OCI-LY7 (cell line): ENCODE measurements at regions not wholly inside any gene's neighbourhood (a gene's known extent, or its start where the extent isn't known, plus 50 kb on each side); places are given as distances from the start of the nearest gene placed in this dataset.
"Not testable (repeated sequence)": the region's sequence is repeated elsewhere in the genome, so short reads cannot be mapped to it uniquely, and the experiment has no call there.

Experiments used
- BruUV-seq: library from RNA; stranded (reverse); fragments of 400-500 nt; replicated peaks from 2 replicates; lab custom pipeline; 2021; lab: Mats Ljungman, UMichigan
- CTCF ChIA-PET: fragments of 300-600 bp; sonication (Branson Sonifier 250); formaldehyde crosslinking; loops from one replicate; lab custom pipeline; 2022; ENCODE audit warnings: antibody characterized with exemption; ENCODE audit not compliant: unreplicated experiment; lab: Charles Lee
- POLR2A ChIA-PET: fragments of 300-600 bp; sonication (Branson Sonifier 250); formaldehyde crosslinking; loops from one replicate; lab custom pipeline; 2022; ENCODE audit warnings: antibody characterized with exemption; lab: Charles Lee
- DNase-seq: peaks from one replicate; pipeline ENCODE4 v3.0.0-alpha.2; 2015; ENCODE audit warnings: low spot score
- H2AFZ ChIP-seq: fragments of 200-600 bp; sonication (generic), shearing (Covaris generic); 2 replicates; pipeline ENCODE4 v1.6.1; 2014; ENCODE audit warnings: mild to moderate bottlenecking, antibody characterized with exemption, low read length, moderate library complexity
- H3K27ac ChIP-seq: fragments of 200-600 bp; sonication (generic); 2 replicates; pipeline ENCODE4 v1.5.1; 2014; ENCODE audit warnings: mixed run types, low read depth, mild to moderate bottlenecking, moderate library complexity, low read length, inconsistent platforms; ENCODE audit not compliant: poor library complexity, severe bottlenecking
- H3K36me3 ChIP-seq: fragments of 200-600 bp; sonication (generic); 2 replicates; pipeline ENCODE4 v1.6.1; 2014; ENCODE audit warnings: mild to moderate bottlenecking, antibody characterized with exemption, low read length, moderate library complexity, mixed read lengths; ENCODE audit not compliant: insufficient read depth
- H3K4me1 ChIP-seq: fragments of 200-600 bp; sonication (generic); 2 replicates; pipeline ENCODE4 v1.5.1; 2014; ENCODE audit warnings: mild to moderate bottlenecking, low read length; ENCODE audit not compliant: insufficient read depth, poor library complexity, severe bottlenecking
- H3K4me2 ChIP-seq: fragments of 200-600 bp; sonication (generic); 2 replicates; pipeline ENCODE4 v1.6.1; 2014; ENCODE audit warnings: mild to moderate bottlenecking, low read length
- H3K4me3 ChIP-seq: fragments of 200-600 bp; sonication (generic); 2 replicates; pipeline ENCODE4 v1.5.1; 2014; ENCODE audit warnings: mild to moderate bottlenecking, low read depth, low read length; ENCODE audit not compliant: poor library complexity, severe bottlenecking
- H3K79me2 ChIP-seq: fragments of 200-600 bp; sonication (generic); 2 replicates; pipeline ENCODE4 v1.6.1; 2016; ENCODE audit warnings: low read depth, mild to moderate bottlenecking, low read length, moderate library complexity, mixed read lengths; ENCODE audit not compliant: insufficient read depth
- H3K9me2 ChIP-seq: fragments of 200-600 bp; sonication (generic); 2 replicates; pipeline ENCODE4 v1.6.1; 2016; ENCODE audit warnings: mild to moderate bottlenecking, low read length, mixed read lengths; ENCODE audit not compliant: insufficient read depth
- H3K9me3 ChIP-seq: fragments of 200-600 bp; sonication (generic); 2 replicates; pipeline ENCODE4 v1.6.1; 2014; ENCODE audit warnings: mild to moderate bottlenecking, mixed run types, low read length, mixed read lengths
- H4K20me1 ChIP-seq: fragments of 200-600 bp; sonication (generic); 2 replicates; pipeline ENCODE4 v1.6.1; 2014; ENCODE audit warnings: mild to moderate bottlenecking, antibody characterized with exemption, low read length, moderate library complexity, mixed read lengths; ENCODE audit not compliant: insufficient read depth
- CTCF ChIP-seq: fragments of 200-600 bp; sonication (generic); conservative IDR thresholded peaks from 2 replicates; pipeline ENCODE4 v1.5.1; 2014; ENCODE audit warnings: mild to moderate bottlenecking, antibody characterized with exemption, low read length, moderate library complexity, mixed read lengths
- EZH2phosphoT487 ChIP-seq: fragments of 200-600 bp; sonication (generic); IDR thresholded peaks from 2 replicates; pipeline ENCODE4 v1.6.1; 2018; ENCODE audit warnings: low read depth, borderline replicate concordance, mild to moderate bottlenecking, mixed run types, antibody characterized with exemption, low read length, moderate library complexity, mixed read lengths
- intact Hi-C: fragments of 100-400 bp; cut with micrococcal nuclease; formaldehyde crosslinking; loops from one replicate; pipeline ENCODE4 v1.10.0; 2022; ENCODE audit not compliant: unreplicated experiment

GRCh38 chr4:101643186-101643837 is 147.2 kb upstream of the BANK1 start:
- TF ChIP-seq CTCF = no peak
- no peak for TF ChIP-seq EZH2phosphoT487
- no peaks in the 10 kb centered on the region for H3K4me1 ChIP-seq
- H3K4me3 ChIP-seq = no peak overlapping the region
- H3K9me3 ChIP-seq = no peaks in the 10 kb centered on the region
- H3K4me2 ChIP-seq = no peak overlapping the region
- DNase-seq = no peak
- intact Hi-C loops = no loop called here
- H3K9me2 ChIP-seq = no peaks in the 10 kb centered on the region
- POLR2A ChIA-PET = interaction anchor here (0.6 to 1.2 kb wide), 4 partner anchors 64 to 583 kb away, joined by 3 to 4 read pairs (median 3); no protein-coding TSS in a partner anchor
- H4K20me1 ChIP-seq = no peaks in the 10 kb centered on the region
- CTCF ChIA-PET = interaction anchor here (0.6 kb wide), 1 partner anchor 1181 kb away, joined by 3 read pairs; no protein-coding TSS in a partner anchor
- no peaks in the 10 kb centered on the region for H3K79me2 ChIP-seq
- no peak overlapping the region for H3K27ac ChIP-seq
- H2AFZ ChIP-seq = no peak overlapping the region
- no peaks in the 10 kb centered on the region for H3K36me3 ChIP-seq
- no TSS peak for BruUV-seq

DNA sequence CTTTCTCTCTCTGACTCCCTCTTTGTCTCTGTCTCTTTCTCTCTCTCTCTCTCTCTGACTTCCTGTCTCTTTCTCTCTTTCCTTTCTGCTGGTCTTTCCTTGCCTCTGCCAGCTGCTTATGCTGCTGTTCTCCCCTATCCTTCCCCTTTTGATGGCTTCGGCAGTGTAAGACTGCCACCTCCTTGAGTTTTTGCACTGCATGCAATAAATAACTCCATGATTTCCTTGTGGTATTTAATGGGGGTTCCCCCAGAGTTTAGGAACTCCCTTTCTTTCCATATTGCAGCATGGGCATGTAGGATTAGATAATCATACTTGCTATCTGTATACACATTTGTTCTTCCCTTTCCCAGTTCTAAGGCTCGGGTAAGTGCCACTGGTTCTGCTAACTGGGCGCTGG is 157.8 kb upstream of the BANK1 start:
- H3K4me2 ChIP-seq, H3K27ac ChIP-seq, H4K20me1 ChIP-seq, CTCF ChIA-PET, H3K4me3 ChIP-seq, H3K9me2 ChIP-seq, H3K79me2 ChIP-seq, H3K9me3 ChIP-seq, DNase-seq, H3K4me1 ChIP-seq, BruUV-seq, POLR2A ChIA-PET, H2AFZ ChIP-seq, H3K36me3 ChIP-seq, intact Hi-C loops: not testable (repeated sequence)

GRCh38 chr4:101630319-101630986 is 160.1 kb upstream of the BANK1 start:
- Histone ChIP-seq H3K4me1 (no peaks in the 10 kb centered on the region), H4K20me1 (no peaks in the 10 kb centered on the region), H3K27ac (no peak overlapping the region), H3K9me2 (no peaks in the 10 kb centered on the region), H3K4me3 (no peak overlapping the region), H2AFZ (no peak overlapping the region), H3K79me2 (no peaks in the 10 kb centered on the region), H3K36me3 (no peaks in the 10 kb centered on the region), H3K4me2 (no peak overlapping the region), H3K9me3 (no peaks in the 10 kb centered on the region)
- BruUV-seq = no TSS peak
- intact Hi-C loops = no loop called here
- ChIA-PET POLR2A (no interaction called here), CTCF (interaction anchor here (0.6 kb wide), 1 partner anchor 39 kb away, joined by 3 read pairs; no protein-coding TSS in a partner anchor)
- TF ChIP-seq EZH2phosphoT487 (no peak), CTCF (no peak)
- DNase-seq = no peak
